ENCODE measurements at regions not wholly inside any gene's neighbourhood (a gene's known extent, or its start where the extent isn't known, plus 50 kb on each side); places are given as distances from the start of the nearest gene placed in this dataset.

- DNase-seq (no peak), ATAC-seq (no peak)
- intact Hi-C loops (cut with DNase I, micrococcal nuclease) = no loop called here
Measured at GRCh38 chr12:29044799-29045198, 104.3 kb upstream of the FAR2 start.

GRCh38 chr12:29048787-29049186, 100.3 kb upstream of the FAR2 start:
- DNase-seq (no peak), ATAC-seq (no peak)
- intact Hi-C loops (cut with DNase I, micrococcal nuclease) = no loop called here

- no peak for DNase-seq
- intact Hi-C loops (cut with DNase I, micrococcal nuclease) = no loop called here
- ATAC-seq = no peak
Measured at GRCh38 chr12:29050503-29050902, 98.6 kb upstream of the FAR2 start.

GRCh38 chr12:29051221-29051620, 97.9 kb upstream of the FAR2 start:
- intact Hi-C loops (cut with DNase I, micrococcal nuclease) = no loop called here
- DNase-seq = no peak
- ATAC-seq = no peak

- ATAC-seq (no peak), DNase-seq (no peak)
- intact Hi-C loops (cut with DNase I, micrococcal nuclease) = no loop called here
Measured at GRCh38 chr12:29053567-29053966, 95.5 kb upstream of the FAR2 start.

- ATAC-seq = no peak
- intact Hi-C loops (cut with DNase I, micrococcal nuclease) = no loop called here
- DNase-seq = no peak
Measured at GRCh38 chr12:29054858-29055663, 94.0 kb upstream of the FAR2 start.

- DNase-seq (no peak), ATAC-seq (no peak)
- intact Hi-C loops (cut with DNase I, micrococcal nuclease) = no loop called here
Measured at GRCh38 chr12:29066011-29066588, 83.0 kb upstream of the FAR2 start.

- DNase-seq = no peak
- intact Hi-C loops (cut with DNase I, micrococcal nuclease) = no loop called here
- ATAC-seq = no peak
Measured at GRCh38 chr12:29067430-29067829, 81.6 kb upstream of the FAR2 start.

GRCh38 chr12:29070309-29070708, 78.8 kb upstream of the FAR2 start:
- intact Hi-C loops (cut with DNase I, micrococcal nuclease) = loop anchor here in 1 of 2 donors (5.0 kb wide), 1 partner anchor 247 kb away; no protein-coding TSS in a partner anchor
- no peak for ATAC-seq
- no peak for DNase-seq

GRCh38 chr12:29071099-29071498, 78.0 kb upstream of the FAR2 start:
- DNase-seq = no peak
- ATAC-seq = no peak
- intact Hi-C loops (cut with DNase I, micrococcal nuclease) = loop anchor here in 1 of 2 donors (5.0 kb wide), 1 partner anchor 246 kb away; no protein-coding TSS in a partner anchor

GRCh38 chr12:29072631-29073030, 76.4 kb upstream of the FAR2 start:
- ATAC-seq (peak; percentile 63), DNase-seq (no peak)
- intact Hi-C loops (cut with DNase I, micrococcal nuclease) = loop anchor here in 1 of 2 donors (5.0 kb wide), 1 partner anchor 245 kb away; no protein-coding TSS in a partner anchor

GRCh38 chr12:29073631-29074239, 75.3 kb upstream of the FAR2 start:
- intact Hi-C loops (cut with DNase I, micrococcal nuclease) = loop anchor here in 1 of 2 donors (5.0 kb wide), 1 partner anchor 244 kb away; no protein-coding TSS in a partner anchor
- ATAC-seq = peak; percentile 78
- no peak for DNase-seq

GRCh38 chr12:29081101-29081500, 68.0 kb upstream of the FAR2 start:
- ATAC-seq (no peak), DNase-seq (no peak)
- intact Hi-C loops (cut with DNase I, micrococcal nuclease) = no loop called here

GRCh38 chr12:29082522-29082921, 66.6 kb upstream of the FAR2 start:
- intact Hi-C loops (cut with DNase I, micrococcal nuclease) = no loop called here

GRCh38 chr12:29086325-29087271, 62.5 kb upstream of the FAR2 start:
- intact Hi-C loops (cut with DNase I, micrococcal nuclease) = no loop called here
- DNase-seq (no peak), ATAC-seq (no peak)

More at GRCh38 chr12:29082522-29082921, 66.6 kb upstream of the FAR2 start:
- DNase-seq = no peak
- ATAC-seq = no peak

GRCh38 chr12:29088611-29089219, 60.4 kb upstream of the FAR2 start:
- intact Hi-C loops (cut with DNase I, micrococcal nuclease) = no loop called here
- DNase-seq (no peak), ATAC-seq (peak; percentile 55)
